Sigmoid colon (tissue), 6 donors: ENCODE measurements at regions not wholly inside any gene's neighbourhood (a gene's known extent, or its start where the extent isn't known, plus 50 kb on each side); places are given as distances from the start of the nearest gene placed in this dataset.
"Not testable (repeated sequence)": the region's sequence is repeated elsewhere in the genome, so short reads cannot be mapped to it uniquely, and the experiment has no call there.

Experiments used
- DNase-seq: peaks from one replicate; pipeline ENCODE4 v3.0.0-alpha.2; 2019
- H3K27ac ChIP-seq, 4 donors: fragments of 200-600 bp; sonication (generic); one replicate each; pipeline ENCODE4 v1.5.1; 2016 to 2019; ENCODE audit warnings: mild to moderate bottlenecking in 1 of 4
- H3K27me3 ChIP-seq, 3 donors: fragments of 200-600 bp; sonication (generic); one replicate each; pipeline ENCODE4 v1.5.1; 2019; ENCODE audit warnings: mild to moderate bottlenecking in 1 of 3
- H3K36me3 ChIP-seq, 4 donors: fragments of 200-600 bp; sonication (generic); one replicate each; pipeline ENCODE4 v1.5.1; 2016 to 2019
- H3K4me1 ChIP-seq, 4 donors: fragments of 200-600 bp; sonication (generic); one replicate each; pipeline ENCODE4 v1.5.1; 2017 to 2019
- H3K4me3 ChIP-seq, 4 donors: fragments of 200-600 bp; sonication (generic); one replicate each; pipeline ENCODE4 v1.5.1; 2017 to 2019; ENCODE audit warnings: mild to moderate bottlenecking in 2 of 4, moderate library complexity in 1 of 4
- H3K9me3 ChIP-seq, 4 donors: fragments of 200-600 bp in 3 of 4; sonication (generic) in 3 of 4; one replicate each; pipeline versions ENCODE4 v1.5.1 to v1.6.1; 2013 to 2019
- EP300 ChIP-seq, 4 donors: sonication (generic); formaldehyde crosslinking; IDR thresholded peaks; one replicate each; pipeline ENCODE4 v1.6.1; 2017; ENCODE audit warnings: antibody characterized with exemption in 4 of 4
- POLR2A ChIP-seq, 2 donors: fragments of 450-650 bp; IDR thresholded peaks; one replicate each; pipeline ENCODE4 v1.6.1; 2016; ENCODE audit warnings: antibody characterized with exemption in 2 of 2, mild to moderate bottlenecking in 2 of 2, moderate library complexity in 2 of 2
- POLR2AphosphoS5 ChIP-seq, 4 donors: sonication (generic); formaldehyde crosslinking; IDR thresholded peaks; one replicate each; pipeline ENCODE4 v1.6.1; 2017; ENCODE audit warnings: antibody characterized with exemption in 4 of 4
- WGBS, 2 donors: extraction: QIAGEN DNeasy Blood & Tissue Kit; methylation state at CpG; one replicate each; pipeline ENCODE4 v1.1.7; 2013; 5-methylcytosine and 5-hydroxymethylcytosine counted together
- intact Hi-C: fragments of 100-400 bp; cut with DNase I; formaldehyde crosslinking; loops from one replicate; pipeline ENCODE4 v1.15.1; 2023
- TF ChIP-seq, protein P1 (sequence below), 4 experiments: fragments of 450-650 bp in 3 of 4; fragments of 200-600 bp in 1 of 4; IDR thresholded peaks; one replicate each; pipeline ENCODE4 v1.5.1; 2016 to 2019; ENCODE audit warnings: antibody characterized with exemption in 4 of 4, mild to moderate bottlenecking in 3 of 4, moderate library complexity in 2 of 4
- donor health status: healthy with polysubstance abuse.
- donor health status: healthy.

DNA sequence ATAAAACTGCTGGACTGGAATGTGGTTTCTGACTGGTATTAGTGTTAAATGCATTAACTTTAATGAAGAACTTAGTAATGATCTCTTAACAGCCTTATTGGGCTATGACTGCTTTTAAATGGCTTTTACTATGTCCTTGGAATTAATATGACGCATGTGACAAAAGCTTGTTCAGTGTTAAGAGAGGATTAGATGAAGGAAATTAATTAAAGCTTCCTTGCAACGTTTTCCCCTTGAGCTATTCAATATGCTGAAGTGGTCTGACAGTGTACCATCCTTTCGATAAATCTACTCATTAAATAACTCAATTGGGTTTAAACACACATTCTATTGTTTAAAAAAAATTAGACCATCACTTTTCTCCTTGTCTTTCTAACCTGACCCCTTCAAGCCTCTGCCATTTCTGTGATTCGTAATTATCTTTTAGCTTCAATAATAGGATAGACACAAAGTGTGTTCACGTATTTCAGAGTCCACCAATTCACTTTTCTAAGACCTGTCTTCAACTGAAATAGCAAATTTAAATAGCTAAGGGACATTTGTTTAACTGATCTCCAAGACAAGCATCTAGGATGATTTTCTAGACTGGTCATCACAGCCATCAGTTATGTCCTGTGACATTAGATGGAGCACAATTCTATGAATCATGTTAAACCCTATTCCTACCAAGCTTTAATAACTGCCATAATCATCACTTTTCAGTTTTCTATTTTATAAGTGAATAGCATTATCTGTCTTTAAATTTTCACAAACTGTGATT is 1258.0 kb upstream of the CDH9 start:
- Histone ChIP-seq H3K27ac (no peak overlapping the region), H3K27me3 (no peaks in the 10 kb centered on the region), H3K4me3 (no peak overlapping the region), H3K4me1 (no peaks in the 10 kb centered on the region), H3K36me3 (no peaks in the 10 kb centered on the region), H3K9me3 (no peaks in the 10 kb centered on the region)
- WGBS, 2 donors = 60 to 78% methylated on average over 5 of the region's 5 CpGs
- intact Hi-C loops = no loop called here
- TF ChIP-seq POLR2A (IDR thresholded peaks at IDR 0.05) (no peak), EP300 (IDR thresholded peaks at IDR 0.05) (no peak), POLR2AphosphoS5 (IDR thresholded peaks at IDR 0.05) (no peak)
- TF ChIP-seq, protein P1, sequence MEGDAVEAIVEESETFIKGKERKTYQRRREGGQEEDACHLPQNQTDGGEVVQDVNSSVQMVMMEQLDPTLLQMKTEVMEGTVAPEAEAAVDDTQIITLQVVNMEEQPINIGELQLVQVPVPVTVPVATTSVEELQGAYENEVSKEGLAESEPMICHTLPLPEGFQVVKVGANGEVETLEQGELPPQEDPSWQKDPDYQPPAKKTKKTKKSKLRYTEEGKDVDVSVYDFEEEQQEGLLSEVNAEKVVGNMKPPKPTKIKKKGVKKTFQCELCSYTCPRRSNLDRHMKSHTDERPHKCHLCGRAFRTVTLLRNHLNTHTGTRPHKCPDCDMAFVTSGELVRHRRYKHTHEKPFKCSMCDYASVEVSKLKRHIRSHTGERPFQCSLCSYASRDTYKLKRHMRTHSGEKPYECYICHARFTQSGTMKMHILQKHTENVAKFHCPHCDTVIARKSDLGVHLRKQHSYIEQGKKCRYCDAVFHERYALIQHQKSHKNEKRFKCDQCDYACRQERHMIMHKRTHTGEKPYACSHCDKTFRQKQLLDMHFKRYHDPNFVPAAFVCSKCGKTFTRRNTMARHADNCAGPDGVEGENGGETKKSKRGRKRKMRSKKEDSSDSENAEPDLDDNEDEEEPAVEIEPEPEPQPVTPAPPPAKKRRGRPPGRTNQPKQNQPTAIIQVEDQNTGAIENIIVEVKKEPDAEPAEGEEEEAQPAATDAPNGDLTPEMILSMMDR (IDR thresholded peaks at IDR 0.05) = no peak
- no peak for DNase-seq

DNA sequence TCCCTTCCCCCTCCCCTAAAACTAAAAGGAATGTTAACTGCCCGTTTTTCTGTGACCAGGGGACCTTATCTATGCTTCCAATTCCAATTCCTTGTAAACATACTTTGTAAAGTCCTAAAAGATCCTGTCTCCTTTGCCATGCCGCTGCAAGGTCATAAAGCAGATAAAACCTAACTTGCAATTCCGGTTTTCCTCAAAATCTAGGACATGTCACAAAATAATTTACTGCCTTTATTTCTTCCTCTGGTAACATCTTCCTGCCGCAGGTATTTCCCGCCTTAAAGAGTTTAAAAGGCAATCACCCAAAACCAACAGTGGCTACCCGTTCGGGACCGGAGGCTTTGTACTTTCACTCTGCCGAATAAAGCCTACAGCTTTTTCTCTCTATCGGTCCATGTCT is 1248.6 kb upstream of the CDH9 start:
- WGBS, 2 donors = 31 to 53% methylated on average over 10 of the region's 10 CpGs
- H3K9me3 ChIP-seq, H3K4me3 ChIP-seq, H3K27me3 ChIP-seq, H3K27ac ChIP-seq, H3K36me3 ChIP-seq, H3K4me1 ChIP-seq, DNase-seq, intact Hi-C loops: not testable (repeated sequence)

DNA sequence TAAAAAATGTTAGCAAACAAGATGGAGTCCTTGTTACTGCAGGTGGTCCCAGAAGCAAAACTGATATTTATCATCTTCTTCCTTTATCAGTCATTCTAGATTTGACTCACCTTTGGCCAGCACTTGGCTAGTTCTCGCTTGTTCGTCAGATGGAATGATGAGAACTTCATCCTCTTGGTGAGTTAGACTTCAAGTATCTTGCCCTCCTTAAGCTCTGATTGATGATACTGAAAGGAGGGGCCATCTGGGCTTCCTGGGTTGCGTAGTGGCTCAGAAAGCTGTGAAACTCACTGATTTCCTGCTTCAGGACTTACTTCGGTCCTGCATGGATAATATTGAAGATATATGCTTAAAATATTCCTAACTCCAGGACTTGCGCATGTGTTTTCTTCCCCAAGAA is 1248.2 kb upstream of the CDH9 start:
- H3K9me3 ChIP-seq = no peaks in the 10 kb centered on the region
- H3K36me3 ChIP-seq = no peaks in the 10 kb centered on the region
- intact Hi-C loops = no loop called here
- WGBS, 2 donors = 47 to 75% methylated on average over 5 of the region's 5 CpGs
- DNase-seq = no peak
- H3K27me3 ChIP-seq = no peaks in the 10 kb centered on the region
- no peak overlapping the region for H3K27ac ChIP-seq
- TF ChIP-seq POLR2AphosphoS5 (IDR thresholded peaks at IDR 0.05) (no peak), EP300 (IDR thresholded peaks at IDR 0.05) (no peak), POLR2A (IDR thresholded peaks at IDR 0.05) (no peak)
- TF ChIP-seq, protein P1 (IDR thresholded peaks at IDR 0.05) = no peak
- no peak overlapping the region for H3K4me3 ChIP-seq
- no peaks in the 10 kb centered on the region for H3K4me1 ChIP-seq

DNA sequence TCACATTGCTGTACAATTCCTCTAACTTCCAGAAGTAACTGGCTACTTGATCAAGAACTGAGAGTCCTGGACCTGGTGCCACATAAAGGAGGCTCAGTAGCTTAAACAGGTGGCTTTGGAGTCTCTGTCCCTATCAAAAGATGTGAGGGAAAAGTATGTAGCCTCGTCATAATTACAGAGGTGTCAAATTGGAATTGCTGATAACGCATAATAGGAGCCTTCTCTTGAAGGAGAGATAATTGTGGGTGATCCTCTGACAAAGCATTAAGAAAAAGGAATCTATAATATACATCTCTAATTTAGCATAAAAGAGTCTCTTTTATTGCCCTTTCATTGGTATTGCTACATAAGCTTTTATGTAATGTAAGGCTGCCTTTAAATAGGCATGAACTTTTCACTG is 1246.4 kb upstream of the CDH9 start:
- no peaks in the 10 kb centered on the region for H3K36me3 ChIP-seq
- no peak overlapping the region for H3K4me3 ChIP-seq
- H3K9me3 ChIP-seq = no peaks in the 10 kb centered on the region
- WGBS, 2 donors = 83 to 87% methylated on average over 2 of the region's 2 CpGs
- intact Hi-C loops = no loop called here
- TF ChIP-seq POLR2AphosphoS5 (IDR thresholded peaks at IDR 0.05) = no peak
- TF ChIP-seq POLR2A (IDR thresholded peaks at IDR 0.05) = no peak
- TF ChIP-seq EP300 (IDR thresholded peaks at IDR 0.05) = no peak
- TF ChIP-seq, protein P1 (IDR thresholded peaks at IDR 0.05) = no peak
- no peak for DNase-seq
- H3K27me3 ChIP-seq = no peaks in the 10 kb centered on the region
- H3K4me1 ChIP-seq = no peaks in the 10 kb centered on the region
- H3K27ac ChIP-seq = no peak overlapping the region

DNA sequence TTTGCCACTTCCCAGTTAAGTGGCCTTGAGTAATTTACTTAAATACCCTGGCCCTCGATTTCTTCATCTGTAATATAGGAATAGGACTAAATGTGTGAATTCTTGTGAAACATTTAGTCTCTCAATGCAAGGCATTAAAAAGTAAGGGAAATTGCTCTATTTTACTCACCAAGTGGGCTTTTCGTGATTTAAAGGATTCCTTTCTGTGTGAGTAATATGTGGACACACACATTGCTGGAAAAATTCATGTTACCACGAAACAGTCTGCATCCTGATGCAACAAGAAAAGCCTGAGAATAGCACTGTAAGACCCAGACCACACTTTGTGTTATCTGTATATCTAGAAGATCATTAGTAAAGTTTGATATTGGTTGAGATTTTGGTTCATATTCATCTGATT is 1243.0 kb upstream of the CDH9 start:
- Histone ChIP-seq H3K9me3 (no peaks in the 10 kb centered on the region), H3K27me3 (no peaks in the 10 kb centered on the region), H3K4me1 (no peaks in the 10 kb centered on the region), H3K4me3 (no peak overlapping the region), H3K27ac (no peak overlapping the region), H3K36me3 (no peaks in the 10 kb centered on the region)
- TF ChIP-seq EP300 (IDR thresholded peaks at IDR 0.05) (no peak), POLR2A (IDR thresholded peaks at IDR 0.05) (no peak), POLR2AphosphoS5 (IDR thresholded peaks at IDR 0.05) (no peak)
- TF ChIP-seq, protein P1 (IDR thresholded peaks at IDR 0.05) = no peak
- WGBS, 2 donors = 54 to 64% methylated on average over 3 of the region's 3 CpGs
- DNase-seq = no peak
- intact Hi-C loops = no loop called here
